Body of pancreas (tissue), 4 donors: ENCODE measurements at regions not wholly inside any gene's neighbourhood (a gene's known extent, or its start where the extent isn't known, plus 50 kb on each side); places are given as distances from the start of the nearest gene placed in this dataset.

Experiments
- ATAC-seq: fragments of 150-250 bp; one replicate; pipeline ENCODE4 v1.9.1; 2016
- DNase-seq, 4 donors: peaks; one replicate each; pipeline ENCODE4 v3.0.0-alpha.2; 2019
- H3K27ac ChIP-seq, 4 donors: fragments of 200-600 bp; sonication (generic); 1 replicate in 3 of 4; 2 replicates in 1 of 4; pipeline versions ENCODE4 v1.5.1 to v1.6.1; 2016 to 2019; ENCODE audit warnings: mild to moderate bottlenecking in 1 of 4, mixed read lengths in 1 of 4, moderate library complexity in 1 of 4
- H3K27me3 ChIP-seq, 2 donors: fragments of 200-600 bp; sonication (generic); one replicate each; pipeline ENCODE4 v1.6.0; 2016; ENCODE audit warnings: mild to moderate bottlenecking in 1 of 2
- H3K36me3 ChIP-seq, 2 donors: fragments of 200-600 bp; sonication (generic); replicated peaks in 1 of 2; 2 replicates each; pipeline ENCODE4 v1.5.1; 2016; ENCODE audit warnings: low read depth in 2 of 2; ENCODE audit not compliant: insufficient read depth in 1 of 2
- H3K4me1 ChIP-seq: fragments of 200-600 bp; sonication (generic); one replicate; pipeline ENCODE4 v1.6.0; 2016
- H3K4me3 ChIP-seq, 2 donors: fragments of 200-600 bp; sonication (generic); 1 replicate in 1 of 2; 2 replicates in 1 of 2; pipeline ENCODE4 v1.5.1; 2016 to 2019
- H3K9me3 ChIP-seq, 3 donors: fragments of 200-600 bp; sonication (generic); 1 replicate in 2 of 3; 2 replicates in 1 of 3; pipeline ENCODE4 v1.5.1; 2016
- CTCF ChIP-seq, 7 experiments: fragments of 450-650 bp in 4 of 7; fragments of 200-600 bp in 3 of 7; sonication (generic) in 3 of 7; IDR thresholded peaks; one replicate each; pipeline ENCODE4 v1.5.1; 2016 to 2019; ENCODE audit warnings: antibody characterized with exemption in 7 of 7
- POLR2A ChIP-seq, 3 donors: fragments of 450-650 bp; IDR thresholded peaks; one replicate each; pipeline ENCODE4 v1.6.1; 2016; ENCODE audit warnings: antibody characterized with exemption in 3 of 3, mild to moderate bottlenecking in 2 of 3
- WGBS, 2 donors: methylation state at CpG; one replicate each; pipeline ENCODE4 v1.1.5; 2017; 5-methylcytosine and 5-hydroxymethylcytosine counted together
- intact Hi-C: fragments of 100-400 bp; cut with DNase I; formaldehyde crosslinking; loops from one replicate; pipeline ENCODE4 v1.15.1; 2023

- H3K36me3 ChIP-seq, result no peaks in the 10 kb centered on the region
- H3K4me3 ChIP-seq, result no peak overlapping the region
- no peak for ATAC-seq
- H3K9me3 ChIP-seq, result no peaks in the 10 kb centered on the region
- WGBS, 2 donors, result 56 to 57% methylated on average over 3 of the region's 3 CpGs
- H3K27ac ChIP-seq, result no peak overlapping the region
- TF ChIP-seq CTCF (IDR thresholded peaks at IDR 0.05) (no peak), POLR2A (IDR thresholded peaks at IDR 0.05) (no peak)
- DNase-seq, result no peak
- intact Hi-C loops, result loop anchor here (10.0 kb wide), 1 partner anchor 465 kb away; no protein-coding TSS in a partner anchor
- no peaks in the 10 kb centered on the region for H3K4me1 ChIP-seq
- no peaks in the 10 kb centered on the region for H3K27me3 ChIP-seq
Observed at GRCh38 chr5:42919600-42919999, 107.9 kb upstream of the SELENOP start.

- no peaks in the 10 kb centered on the region for H3K36me3 ChIP-seq
- intact Hi-C loops, result loop anchor here (10.0 kb wide), 1 partner anchor 469 kb away; no protein-coding TSS in a partner anchor
- H3K4me3 ChIP-seq, result no peak overlapping the region
- 75 to 100% methylated on average over 2 to 20 of the region's 23 CpGs for WGBS, 2 donors
- DNase-seq, result no peak
- H3K27ac ChIP-seq, result no peak overlapping the region
- TF ChIP-seq POLR2A (IDR thresholded peaks at IDR 0.05) (no peak), CTCF (IDR thresholded peaks at IDR 0.05) (no peak)
- H3K27me3 ChIP-seq, result no peaks in the 10 kb centered on the region
- no peak for ATAC-seq
- H3K9me3 ChIP-seq, result no peaks in the 10 kb centered on the region
- no peaks in the 10 kb centered on the region for H3K4me1 ChIP-seq
Observed at GRCh38 chr5:42915306-42915866, 103.7 kb upstream of the SELENOP start.

GRCh38 chr5:42912184-42912798 lies 100.6 kb upstream of the SELENOP start:
- Histone ChIP-seq H3K4me1 (peaks cover 10% of the 10 kb centered on the region), H3K36me3 (no peaks in the 10 kb centered on the region), H3K4me3 (no peak overlapping the region), H3K27me3 (peaks cover 0 to 7% of the 10 kb centered on the region in 2 donors), H3K27ac (no peak overlapping the region), H3K9me3 (no peaks in the 10 kb centered on the region)
- no peak for DNase-seq
- ATAC-seq, result no peak
- WGBS, 2 donors, result 61 to 71% methylated on average over 8 of the region's 8 CpGs
- intact Hi-C loops, result loop anchor here (10.0 kb wide), 1 partner anchor 473 kb away; no protein-coding TSS in a partner anchor
- peak in 5 of 7 experiments; percentile 9 to 23 (median 17) for TF ChIP-seq CTCF (IDR thresholded peaks at IDR 0.05)
- TF ChIP-seq POLR2A (IDR thresholded peaks at IDR 0.05), result no peak

- peaks cover 0 to 7% of the 10 kb centered on the region in 2 donors for H3K27me3 ChIP-seq
- no peak overlapping the region for H3K27ac ChIP-seq
- peak; percentile 89 to 93 (median 92) for DNase-seq
- WGBS, 2 donors, result 2 to 7% methylated on average over 28 to 30 of the region's 30 CpGs
- H3K9me3 ChIP-seq, result no peaks in the 10 kb centered on the region
- no peak for TF ChIP-seq POLR2A (IDR thresholded peaks at IDR 0.05)
- TF ChIP-seq CTCF (IDR thresholded peaks at IDR 0.05), result peak; percentile 44 to 90 (median 87)
- H3K4me3 ChIP-seq, result peak overlapping the region in 1 of 2 donors; percentile 11
- ATAC-seq, result peak; percentile 98
- no peaks in the 10 kb centered on the region for H3K36me3 ChIP-seq
- intact Hi-C loops, result no loop called here
- H3K4me1 ChIP-seq, result peaks cover 10% of the 10 kb centered on the region
Observed at GRCh38 chr5:42908509-42909488, 97.1 kb upstream of the SELENOP start.
